Kidney (tissue), 13 donors: ENCODE measurements at regions not wholly inside any gene's neighbourhood (a gene's known extent, or its start where the extent isn't known, plus 50 kb on each side); places are given as distances from the start of the nearest gene placed in this dataset.
A peak's percentile ranks its signal among the peaks of the same experiment; 100 is the strongest.
"Not testable (repeated sequence)": the region's sequence is repeated elsewhere in the genome, so short reads cannot be mapped to it uniquely, and the experiment has no call there.

Experiments
- DNase-seq, 5 donors: peaks; one replicate each; pipeline ENCODE4 v3.0.0-alpha.2; 2013 to 2020
- FAIRE-seq: peaks from 2 replicates; lab custom pipeline; 2012; peaks lifted over from hg19 to GRCh38; lab: Jason Lieb, UNC
- H3K27ac ChIP-seq, 2 donors: one replicate each; pipeline ENCODE4 v1.7.0; 2013; ENCODE audit warnings: low read depth in 2 of 2, low read length in 2 of 2, inconsistent platforms in 1 of 2
- H3K27me3 ChIP-seq: one replicate; pipeline ENCODE4 v1.7.1; 2013; ENCODE audit warnings: low read length, inconsistent platforms; ENCODE audit not compliant: control insufficient read depth, insufficient read depth
- H3K36me3 ChIP-seq, 3 donors: one replicate each; pipeline versions ENCODE4 v1.7.0 to v1.7.1; 2013; ENCODE audit warnings: low read length in 3 of 3, control low read depth in 1 of 3, inconsistent platforms in 1 of 3; ENCODE audit not compliant: insufficient read depth in 3 of 3, control insufficient read depth in 2 of 3
- H3K4me1 ChIP-seq, 3 donors: one replicate each; pipeline versions ENCODE4 v1.7.0 to v1.7.1; 2013; ENCODE audit warnings: low read length in 3 of 3, inconsistent platforms in 1 of 3, low read depth in 1 of 3; ENCODE audit not compliant: control insufficient read depth in 2 of 3, insufficient read depth in 2 of 3
- H3K4me3 ChIP-seq, 3 donors: one replicate each; pipeline versions ENCODE4 v1.7.0 to v1.8.1; 2013; ENCODE audit warnings: low read length in 3 of 3, control low read depth in 1 of 3, inconsistent platforms in 1 of 3
- H3K9ac ChIP-seq, 3 donors: one replicate each; pipeline versions ENCODE4 v1.7.0 to v1.7.1; 2013; ENCODE audit warnings: low read length in 3 of 3, control low read depth in 1 of 3, inconsistent platforms in 1 of 3
- H3K9me3 ChIP-seq, 3 donors: one replicate each; pipeline versions ENCODE4 v1.7.0 to v1.7.1; 2013; ENCODE audit warnings: low read length in 3 of 3, control low read depth in 1 of 3, inconsistent platforms in 1 of 3; ENCODE audit not compliant: control insufficient read depth in 2 of 3, insufficient read depth in 1 of 3
- intact Hi-C: fragments of 100-400 bp; cut with DNase I; formaldehyde crosslinking; loops from one replicate; pipeline ENCODE4 v1.11.1; 2022
- TF ChIP-seq, protein P1 (sequence below): IDR thresholded peaks from 3 replicates; pipeline ENCODE4 v1.5.1; 2012; ENCODE audit warnings: mild to moderate bottlenecking, moderate library complexity, borderline replicate concordance; ENCODE audit not compliant: insufficient read depth; ENCODE audit errors: extremely low read depth
- donor health status: control.
- donor health status: control.
- donor health status: control.
- donor health status: control.
- donor health status: control.
- donor health status: DM: yes; HTN: yes; CAD: no.
- donor health status: Normal renal cell carcinoma (clear cell type).

DNA sequence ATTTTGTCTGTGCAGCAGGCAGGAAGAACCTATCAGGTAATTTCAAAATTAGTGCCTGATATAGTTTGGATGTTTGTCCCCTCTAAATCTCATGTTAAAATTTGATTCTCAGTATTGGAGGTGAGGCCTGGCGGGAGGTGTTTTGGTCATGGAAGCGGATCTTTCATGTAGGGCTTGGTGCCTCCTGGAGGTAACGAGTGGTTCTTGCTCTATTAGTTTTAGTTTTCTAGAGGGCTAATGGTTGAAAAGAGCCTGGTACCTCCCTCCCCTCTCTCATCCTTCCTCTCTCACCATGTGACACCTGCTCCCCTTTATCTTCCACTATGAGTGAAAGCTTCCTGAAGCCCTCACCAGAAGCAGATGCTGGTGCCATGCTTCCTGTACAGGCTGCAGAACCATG, 106.3 kb downstream of the DRD1 start:
- FAIRE-seq (no peak), DNase-seq (no peak)
- Histone ChIP-seq H3K36me3 (no peaks in the 10 kb centered on the region), H3K4me3 (no peak overlapping the region), H3K9ac (no peak overlapping the region), H3K4me1 (no peaks in the 10 kb centered on the region), H3K27ac (no peak overlapping the region), H3K27me3 (no peaks in the 10 kb centered on the region), H3K9me3 (no peaks in the 10 kb centered on the region)
- intact Hi-C loops = no loop called here
- TF ChIP-seq, protein P1, sequence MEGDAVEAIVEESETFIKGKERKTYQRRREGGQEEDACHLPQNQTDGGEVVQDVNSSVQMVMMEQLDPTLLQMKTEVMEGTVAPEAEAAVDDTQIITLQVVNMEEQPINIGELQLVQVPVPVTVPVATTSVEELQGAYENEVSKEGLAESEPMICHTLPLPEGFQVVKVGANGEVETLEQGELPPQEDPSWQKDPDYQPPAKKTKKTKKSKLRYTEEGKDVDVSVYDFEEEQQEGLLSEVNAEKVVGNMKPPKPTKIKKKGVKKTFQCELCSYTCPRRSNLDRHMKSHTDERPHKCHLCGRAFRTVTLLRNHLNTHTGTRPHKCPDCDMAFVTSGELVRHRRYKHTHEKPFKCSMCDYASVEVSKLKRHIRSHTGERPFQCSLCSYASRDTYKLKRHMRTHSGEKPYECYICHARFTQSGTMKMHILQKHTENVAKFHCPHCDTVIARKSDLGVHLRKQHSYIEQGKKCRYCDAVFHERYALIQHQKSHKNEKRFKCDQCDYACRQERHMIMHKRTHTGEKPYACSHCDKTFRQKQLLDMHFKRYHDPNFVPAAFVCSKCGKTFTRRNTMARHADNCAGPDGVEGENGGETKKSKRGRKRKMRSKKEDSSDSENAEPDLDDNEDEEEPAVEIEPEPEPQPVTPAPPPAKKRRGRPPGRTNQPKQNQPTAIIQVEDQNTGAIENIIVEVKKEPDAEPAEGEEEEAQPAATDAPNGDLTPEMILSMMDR = no peak

DNA sequence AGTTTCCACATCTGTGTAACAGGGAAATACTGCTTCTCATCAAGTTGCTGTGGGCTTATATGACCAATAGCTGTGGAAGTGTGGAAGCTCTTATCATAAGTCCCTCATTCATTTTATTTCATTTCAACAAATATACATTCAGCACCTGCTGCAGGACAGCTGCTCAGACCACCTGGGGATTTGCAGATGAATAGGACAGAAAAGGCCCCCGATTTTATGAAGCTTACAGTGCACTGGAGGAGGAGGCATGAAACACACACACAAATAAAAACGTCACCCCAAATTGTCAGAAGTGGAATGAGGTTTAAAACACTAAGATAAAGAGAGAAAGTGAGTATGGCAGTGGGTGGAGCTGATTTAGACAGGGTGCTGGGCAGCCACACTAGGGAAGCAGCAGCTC, 107.2 kb downstream of the DRD1 start:
- no peaks in the 10 kb centered on the region for H3K36me3 ChIP-seq
- no peak overlapping the region for H3K9ac ChIP-seq
- DNase-seq (peak in 1 of 5 donors; percentile 3), FAIRE-seq (no peak)
- no peak overlapping the region for H3K27ac ChIP-seq
- no peaks in the 10 kb centered on the region for H3K4me1 ChIP-seq
- no peak overlapping the region for H3K4me3 ChIP-seq
- TF ChIP-seq, protein P1 = no peak
- intact Hi-C loops = no loop called here
- H3K27me3 ChIP-seq = no peaks in the 10 kb centered on the region
- H3K9me3 ChIP-seq = no peaks in the 10 kb centered on the region

DNA sequence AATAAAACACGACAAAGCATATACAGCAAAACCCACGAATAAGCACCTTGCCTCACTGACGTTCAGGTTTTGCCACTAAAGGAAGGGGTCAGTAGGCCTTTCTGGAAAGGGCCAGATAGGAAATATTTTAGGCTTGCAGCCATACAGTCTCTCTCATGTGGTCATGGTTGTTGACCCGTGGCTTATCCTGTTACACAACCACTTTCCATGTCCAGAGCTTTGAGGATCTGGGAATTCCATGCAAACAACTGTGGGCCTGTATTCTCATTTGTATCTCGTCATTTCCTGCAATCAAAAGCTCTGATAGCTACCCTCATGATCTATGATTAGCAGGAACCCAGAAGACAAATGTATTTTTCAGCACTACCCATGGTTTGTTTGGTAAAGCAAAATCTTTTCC, 108.3 kb downstream of the DRD1 start:
- DNase-seq (peak in 2 of 5 donors; percentile 27 to 30), FAIRE-seq (no peak)
- TF ChIP-seq, protein P1 = no peak
- Histone ChIP-seq H3K9me3 (no peaks in the 10 kb centered on the region), H3K4me1 (no peaks in the 10 kb centered on the region), H3K4me3 (no peak overlapping the region), H3K27ac (no peak overlapping the region), H3K36me3 (no peaks in the 10 kb centered on the region), H3K27me3 (no peaks in the 10 kb centered on the region), H3K9ac (no peak overlapping the region)
- intact Hi-C loops = no loop called here

DNA sequence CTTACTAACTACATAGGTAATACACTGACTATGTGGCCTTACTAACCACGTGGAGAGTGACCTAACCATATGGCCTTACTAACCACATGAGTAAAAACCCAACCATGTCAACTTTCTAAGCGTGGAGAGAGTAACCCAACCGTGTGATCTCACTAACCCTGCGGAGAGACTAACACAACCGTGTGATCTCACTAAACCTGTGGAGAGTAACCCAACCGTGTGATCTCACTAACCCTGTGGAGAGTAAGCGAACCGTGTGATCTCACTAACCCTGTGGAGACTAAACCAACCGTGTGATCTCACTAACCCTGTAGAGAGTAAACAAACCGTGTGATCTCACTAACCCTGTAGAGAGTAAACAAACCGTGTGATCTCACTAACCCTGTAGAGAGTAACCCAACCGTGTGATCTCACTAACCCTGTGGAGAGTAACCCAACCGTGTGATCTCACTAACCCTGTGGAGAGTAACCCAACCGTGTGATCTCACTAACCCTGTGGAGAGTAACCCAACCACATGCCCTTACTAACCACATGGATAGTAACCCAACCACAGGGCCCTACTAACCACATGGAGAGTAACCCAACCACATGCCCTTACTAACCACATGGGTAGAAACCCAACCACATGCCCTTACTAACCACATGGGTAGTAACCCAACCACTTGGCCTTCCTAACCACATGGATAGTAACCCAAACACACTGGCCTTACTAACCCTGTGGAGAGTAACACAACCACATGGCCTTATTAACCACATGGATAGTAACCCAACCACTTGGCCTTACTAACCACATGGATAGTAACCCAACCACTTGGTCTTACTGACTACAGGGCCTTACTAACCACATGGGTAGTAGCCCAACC, 112.6 kb downstream of the DRD1 start:
- H3K9me3 ChIP-seq, FAIRE-seq, H3K27me3 ChIP-seq, H3K36me3 ChIP-seq, H3K27ac ChIP-seq, H3K4me3 ChIP-seq, intact Hi-C loops, H3K9ac ChIP-seq, H3K4me1 ChIP-seq, DNase-seq: not testable (repeated sequence)
